ENCODE measurements at regions not wholly inside any gene's neighbourhood (a gene's known extent, or its start where the extent isn't known, plus 50 kb on each side); places are given as distances from the start of the nearest gene placed in this dataset.

DNA sequence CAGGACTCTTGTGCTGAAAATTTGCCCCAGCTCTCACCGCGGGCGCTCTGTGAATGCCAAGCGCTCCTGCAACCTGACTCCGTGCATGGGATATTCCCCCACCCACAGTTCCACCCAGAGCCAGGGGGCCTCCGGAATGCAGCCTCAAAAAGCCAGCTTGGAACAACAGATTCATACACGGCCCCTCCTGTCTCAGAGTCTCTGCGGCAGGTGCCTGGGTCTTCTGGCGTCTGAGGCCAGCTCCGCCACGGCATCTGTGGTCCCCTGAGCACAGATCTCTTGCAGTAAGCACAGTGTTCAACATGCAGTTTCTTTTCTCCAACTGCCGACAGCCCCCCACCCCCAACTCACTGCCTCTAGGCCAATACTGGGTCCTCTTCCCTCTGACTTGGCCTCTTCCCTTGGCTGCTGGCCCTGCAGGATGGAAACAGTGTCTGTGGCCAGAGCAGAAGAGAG is 355.7 kb upstream of the IRX2 start:
- TF ChIP-seq POLR2AphosphoS5 (IDR thresholded peaks at IDR 0.05) (no peak), POLR2A (IDR thresholded peaks at IDR 0.05) (no peak)
- TF ChIP-seq, protein P1, sequence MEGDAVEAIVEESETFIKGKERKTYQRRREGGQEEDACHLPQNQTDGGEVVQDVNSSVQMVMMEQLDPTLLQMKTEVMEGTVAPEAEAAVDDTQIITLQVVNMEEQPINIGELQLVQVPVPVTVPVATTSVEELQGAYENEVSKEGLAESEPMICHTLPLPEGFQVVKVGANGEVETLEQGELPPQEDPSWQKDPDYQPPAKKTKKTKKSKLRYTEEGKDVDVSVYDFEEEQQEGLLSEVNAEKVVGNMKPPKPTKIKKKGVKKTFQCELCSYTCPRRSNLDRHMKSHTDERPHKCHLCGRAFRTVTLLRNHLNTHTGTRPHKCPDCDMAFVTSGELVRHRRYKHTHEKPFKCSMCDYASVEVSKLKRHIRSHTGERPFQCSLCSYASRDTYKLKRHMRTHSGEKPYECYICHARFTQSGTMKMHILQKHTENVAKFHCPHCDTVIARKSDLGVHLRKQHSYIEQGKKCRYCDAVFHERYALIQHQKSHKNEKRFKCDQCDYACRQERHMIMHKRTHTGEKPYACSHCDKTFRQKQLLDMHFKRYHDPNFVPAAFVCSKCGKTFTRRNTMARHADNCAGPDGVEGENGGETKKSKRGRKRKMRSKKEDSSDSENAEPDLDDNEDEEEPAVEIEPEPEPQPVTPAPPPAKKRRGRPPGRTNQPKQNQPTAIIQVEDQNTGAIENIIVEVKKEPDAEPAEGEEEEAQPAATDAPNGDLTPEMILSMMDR (IDR thresholded peaks at IDR 0.05) = no peak
- intact Hi-C loops (cut with DNase I) = no loop called here
- peaks cover 3% of the 10 kb centered on the region for H3K27me3 ChIP-seq (replicated peaks; ENCODE audit: insufficient read depth)

GRCh38 chr5:3105581-3105980 is 354.1 kb upstream of the IRX2 start:
- intact Hi-C loops (cut with DNase I) = no loop called here
- 82% methylated on average over 9 of the region's 9 CpGs for WGBS
- DNase-seq (ENCODE audit: low spot score) = no peak
- no peak overlapping the region for H3K4me3 ChIP-seq
- H3K9me3 ChIP-seq = no peaks in the 10 kb centered on the region
- H3K27ac ChIP-seq = no peak overlapping the region
- H3K36me3 ChIP-seq = no peaks in the 10 kb centered on the region
- TF ChIP-seq, protein P1 (IDR thresholded peaks at IDR 0.05) = no peak
- TF ChIP-seq POLR2AphosphoS5 (IDR thresholded peaks at IDR 0.05) = no peak
- no peak for TF ChIP-seq POLR2A (IDR thresholded peaks at IDR 0.05)
- no peaks in the 10 kb centered on the region for H3K4me1 ChIP-seq (replicated peaks)
- peaks cover 8% of the 10 kb centered on the region for H3K27me3 ChIP-seq (replicated peaks; ENCODE audit: insufficient read depth)

More for the DNA sequence above, 355.7 kb upstream of the IRX2 start:
- H3K4me1 ChIP-seq (replicated peaks) = no peaks in the 10 kb centered on the region
- no peak overlapping the region for H3K27ac ChIP-seq
- H3K4me3 ChIP-seq = no peak overlapping the region
- no peaks in the 10 kb centered on the region for H3K9me3 ChIP-seq
- H3K36me3 ChIP-seq = no peaks in the 10 kb centered on the region
- no peak for DNase-seq (ENCODE audit: low spot score)
- 7% methylated on average over 5 of the region's 12 CpGs for WGBS

DNA sequence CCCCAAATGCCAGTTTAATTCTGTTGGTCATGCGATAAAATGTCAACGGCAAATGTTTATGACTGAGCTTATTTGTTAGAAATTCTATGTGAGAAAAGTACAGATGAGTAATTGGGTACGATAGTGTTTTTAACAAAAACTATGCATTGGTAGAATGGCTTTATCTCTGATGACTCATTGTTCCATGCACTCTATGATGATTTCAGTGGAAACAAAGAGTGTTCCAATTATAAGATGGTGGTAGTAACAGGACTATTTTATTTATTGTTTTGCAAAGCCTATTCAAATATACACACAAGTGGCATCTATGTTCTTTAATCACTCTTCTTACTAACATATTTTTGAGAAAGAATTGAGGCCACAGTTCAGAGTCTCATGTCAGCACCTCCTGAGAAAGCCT is 353.7 kb upstream of the IRX2 start:
- no peaks in the 10 kb centered on the region for H3K9me3 ChIP-seq
- H3K27me3 ChIP-seq (replicated peaks; ENCODE audit: insufficient read depth) = peaks cover 8% of the 10 kb centered on the region
- intact Hi-C loops (cut with DNase I) = no loop called here
- TF ChIP-seq POLR2AphosphoS5 (IDR thresholded peaks at IDR 0.05) (no peak), POLR2A (IDR thresholded peaks at IDR 0.05) (no peak)
- TF ChIP-seq, protein P1 (IDR thresholded peaks at IDR 0.05) = no peak
- no peaks in the 10 kb centered on the region for H3K4me1 ChIP-seq (replicated peaks)
- H3K27ac ChIP-seq = no peak overlapping the region
- no peak for DNase-seq (ENCODE audit: low spot score)
- H3K4me3 ChIP-seq = no peak overlapping the region
- 92% methylated on average over 3 of the region's 3 CpGs for WGBS
- no peaks in the 10 kb centered on the region for H3K36me3 ChIP-seq

GRCh38 chr5:3104429-3105060 is 353.1 kb upstream of the IRX2 start:
- H3K27ac ChIP-seq = no peak overlapping the region
- WGBS = 47% methylated on average over 21 of the region's 21 CpGs
- H3K4me3 ChIP-seq = no peak overlapping the region
- TF ChIP-seq, protein P1 (IDR thresholded peaks at IDR 0.05) = no peak
- TF ChIP-seq POLR2A (IDR thresholded peaks at IDR 0.05) (no peak), POLR2AphosphoS5 (IDR thresholded peaks at IDR 0.05) (no peak)
- intact Hi-C loops (cut with DNase I) = no loop called here
- no peaks in the 10 kb centered on the region for H3K9me3 ChIP-seq
- H3K4me1 ChIP-seq (replicated peaks) = no peaks in the 10 kb centered on the region
- no peaks in the 10 kb centered on the region for H3K36me3 ChIP-seq
- peaks cover 8% of the 10 kb centered on the region for H3K27me3 ChIP-seq (replicated peaks; ENCODE audit: insufficient read depth)
- no peak for DNase-seq (ENCODE audit: low spot score)

DNA sequence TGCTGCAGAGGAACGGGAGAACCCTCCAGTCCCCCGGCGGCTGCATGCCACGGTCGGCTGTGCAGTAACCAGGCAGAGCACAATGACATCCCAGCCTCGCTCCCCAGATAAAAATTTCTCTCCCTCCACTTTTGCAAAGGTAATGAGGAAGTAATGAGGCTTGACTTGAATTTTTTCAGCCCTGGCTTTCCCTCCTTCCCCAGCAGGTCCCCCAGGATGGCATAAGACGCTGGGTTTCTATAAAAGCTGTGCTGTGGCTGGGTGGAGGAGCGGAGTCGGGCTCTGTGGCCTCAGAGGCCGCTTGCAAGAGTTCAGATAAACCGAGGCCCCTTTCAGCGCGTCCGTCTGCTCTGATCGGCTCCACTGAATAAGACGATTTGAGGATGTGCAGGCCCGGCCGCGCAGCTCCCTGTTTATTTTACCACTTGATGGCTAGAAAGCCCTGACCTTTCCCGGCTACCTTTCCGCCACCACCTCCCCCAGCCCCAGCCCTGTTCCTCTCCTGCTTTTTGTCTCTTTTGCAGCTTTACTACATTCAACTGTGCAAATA is 351.9 kb upstream of the IRX2 start:
- 74% methylated on average over 21 of the region's 21 CpGs for WGBS
- H3K9me3 ChIP-seq = no peaks in the 10 kb centered on the region
- intact Hi-C loops (cut with DNase I) = no loop called here
- no peaks in the 10 kb centered on the region for H3K4me1 ChIP-seq (replicated peaks)
- H3K27me3 ChIP-seq (replicated peaks; ENCODE audit: insufficient read depth) = peaks cover 8% of the 10 kb centered on the region
- no peak overlapping the region for H3K27ac ChIP-seq
- no peak overlapping the region for H3K4me3 ChIP-seq
- DNase-seq (ENCODE audit: low spot score) = no peak
- H3K36me3 ChIP-seq = no peaks in the 10 kb centered on the region
- TF ChIP-seq, protein P1 (IDR thresholded peaks at IDR 0.05) = no peak
- no peak for TF ChIP-seq POLR2A (IDR thresholded peaks at IDR 0.05)
- no peak for TF ChIP-seq POLR2AphosphoS5 (IDR thresholded peaks at IDR 0.05)
